ENCODE measurements at regions not wholly inside any gene's neighbourhood (a gene's known extent, or its start where the extent isn't known, plus 50 kb on each side); places are given as distances from the start of the nearest gene placed in this dataset.
"Not testable (repeated sequence)": the region's sequence is repeated elsewhere in the genome, so short reads cannot be mapped to it uniquely, and the experiment has no call there.

GRCh38 chr10:62978482-62978881, 154.6 kb upstream of the NRBF2 start:
- no peak for DNase-seq (ENCODE audit: extremely low spot score, unreplicated experiment)
- Mint-ChIP-seq H3K27me3 (peaks cover 8% of the 10 kb centered on the region), H3K4me1 (ENCODE audit: unreplicated experiment) (peaks cover 4% of the 10 kb centered on the region), H3K27ac (no peak overlapping the region), H3K4me3 (no peak overlapping the region), H3K9me3 (peaks cover 7% of the 10 kb centered on the region), H3K36me3 (no peaks in the 10 kb centered on the region)
- no peak for TF ChIP-seq CTCF (conservative IDR thresholded peaks at IDR 0.05)

- H3K4me1 Mint-ChIP-seq (ENCODE audit: unreplicated experiment); H3K9me3 Mint-ChIP-seq; DNase-seq (ENCODE audit: extremely low spot score, unreplicated experiment); H3K36me3 Mint-ChIP-seq; H3K27ac Mint-ChIP-seq; H3K27me3 Mint-ChIP-seq; H3K4me3 Mint-ChIP-seq: not testable (repeated sequence)
These were observed 158.3 kb upstream of the NRBF2 start for GRCh38 chr10:62974795-62975194.

- Mint-ChIP-seq H3K4me3 (no peak overlapping the region), H3K36me3 (no peaks in the 10 kb centered on the region), H3K4me1 (ENCODE audit: unreplicated experiment) (no peaks in the 10 kb centered on the region), H3K27ac (no peak overlapping the region), H3K9me3 (peaks cover 11% of the 10 kb centered on the region), H3K27me3 (peaks cover 3% of the 10 kb centered on the region)
- no peak for TF ChIP-seq CTCF (conservative IDR thresholded peaks at IDR 0.05)
- no peak for DNase-seq (ENCODE audit: extremely low spot score, unreplicated experiment)
These were observed 155.9 kb upstream of the EGR2 start for GRCh38 chr10:62972103-62972502.

GRCh38 chr10:62964026-62964425, 147.9 kb upstream of the EGR2 start:
- H3K4me1 Mint-ChIP-seq (ENCODE audit: unreplicated experiment): no peaks in the 10 kb centered on the region
- no peak overlapping the region for H3K27ac Mint-ChIP-seq
- no peak for TF ChIP-seq CTCF (conservative IDR thresholded peaks at IDR 0.05)

GRCh38 chr10:62961951-62962523, 145.9 kb upstream of the EGR2 start:
- no peak for TF ChIP-seq CTCF (conservative IDR thresholded peaks at IDR 0.05)
- Mint-ChIP-seq H3K9me3 (no peaks in the 10 kb centered on the region), H3K4me1 (ENCODE audit: unreplicated experiment) (no peaks in the 10 kb centered on the region), H3K4me3 (no peak overlapping the region), H3K27me3 (peaks cover 10% of the 10 kb centered on the region), H3K36me3 (no peaks in the 10 kb centered on the region), H3K27ac (no peak overlapping the region)
- DNase-seq (ENCODE audit: extremely low spot score, unreplicated experiment): no peak

More at GRCh38 chr10:62964026-62964425, 147.9 kb upstream of the EGR2 start:
- no peak for DNase-seq (ENCODE audit: extremely low spot score, unreplicated experiment)
- Mint-ChIP-seq H3K36me3 (no peaks in the 10 kb centered on the region), H3K4me3 (no peak overlapping the region), H3K9me3 (peaks cover 4% of the 10 kb centered on the region), H3K27me3 (peaks cover 12% of the 10 kb centered on the region)

- no peaks in the 10 kb centered on the region for H3K9me3 Mint-ChIP-seq
- H3K36me3 Mint-ChIP-seq: no peaks in the 10 kb centered on the region
- no peak for DNase-seq (ENCODE audit: extremely low spot score, unreplicated experiment)
- no peak overlapping the region for H3K27ac Mint-ChIP-seq
- peaks cover 10% of the 10 kb centered on the region for H3K27me3 Mint-ChIP-seq
- no peak for TF ChIP-seq CTCF (conservative IDR thresholded peaks at IDR 0.05)
- no peak overlapping the region for H3K4me3 Mint-ChIP-seq
- H3K4me1 Mint-ChIP-seq (ENCODE audit: unreplicated experiment): no peaks in the 10 kb centered on the region
These were observed 144.2 kb upstream of the EGR2 start for GRCh38 chr10:62960416-62960815.

All from type B pancreatic cell (in vitro differentiated cells).